ENCODE measurements at regions not wholly inside any gene's neighbourhood (a gene's known extent, or its start where the extent isn't known, plus 50 kb on each side); places are given as distances from the start of the nearest gene placed in this dataset.

DNA sequence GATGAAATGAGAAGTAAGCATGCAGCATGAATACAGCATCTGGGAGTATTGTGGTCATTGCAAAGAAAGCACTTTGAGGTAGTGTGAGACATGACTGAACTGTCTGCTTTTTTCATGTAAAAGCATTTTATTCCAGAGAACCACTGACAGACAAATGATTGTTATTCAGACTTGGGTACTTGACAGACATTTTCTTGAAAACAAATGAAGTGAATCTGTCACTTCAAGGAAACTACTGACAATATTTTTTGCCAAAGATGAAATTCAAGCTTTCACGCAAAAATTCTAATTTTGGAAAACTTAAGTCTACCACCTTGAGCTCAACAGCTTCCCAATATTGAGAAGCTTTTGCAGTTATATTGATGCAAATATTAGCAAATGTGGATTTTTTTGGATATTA, 255.7 kb downstream of the ARL6IP6 start:
- DNase-seq (ENCODE audit: low read depth) = no peak
- H3K4me3 ChIP-seq (ENCODE audit: low read depth, low read length) = no peak overlapping the region
- TF ChIP-seq, protein P1, sequence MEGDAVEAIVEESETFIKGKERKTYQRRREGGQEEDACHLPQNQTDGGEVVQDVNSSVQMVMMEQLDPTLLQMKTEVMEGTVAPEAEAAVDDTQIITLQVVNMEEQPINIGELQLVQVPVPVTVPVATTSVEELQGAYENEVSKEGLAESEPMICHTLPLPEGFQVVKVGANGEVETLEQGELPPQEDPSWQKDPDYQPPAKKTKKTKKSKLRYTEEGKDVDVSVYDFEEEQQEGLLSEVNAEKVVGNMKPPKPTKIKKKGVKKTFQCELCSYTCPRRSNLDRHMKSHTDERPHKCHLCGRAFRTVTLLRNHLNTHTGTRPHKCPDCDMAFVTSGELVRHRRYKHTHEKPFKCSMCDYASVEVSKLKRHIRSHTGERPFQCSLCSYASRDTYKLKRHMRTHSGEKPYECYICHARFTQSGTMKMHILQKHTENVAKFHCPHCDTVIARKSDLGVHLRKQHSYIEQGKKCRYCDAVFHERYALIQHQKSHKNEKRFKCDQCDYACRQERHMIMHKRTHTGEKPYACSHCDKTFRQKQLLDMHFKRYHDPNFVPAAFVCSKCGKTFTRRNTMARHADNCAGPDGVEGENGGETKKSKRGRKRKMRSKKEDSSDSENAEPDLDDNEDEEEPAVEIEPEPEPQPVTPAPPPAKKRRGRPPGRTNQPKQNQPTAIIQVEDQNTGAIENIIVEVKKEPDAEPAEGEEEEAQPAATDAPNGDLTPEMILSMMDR (conservative IDR thresholded peaks at IDR 0.05; ENCODE audit: low read depth, low read length) = no peak

DNA sequence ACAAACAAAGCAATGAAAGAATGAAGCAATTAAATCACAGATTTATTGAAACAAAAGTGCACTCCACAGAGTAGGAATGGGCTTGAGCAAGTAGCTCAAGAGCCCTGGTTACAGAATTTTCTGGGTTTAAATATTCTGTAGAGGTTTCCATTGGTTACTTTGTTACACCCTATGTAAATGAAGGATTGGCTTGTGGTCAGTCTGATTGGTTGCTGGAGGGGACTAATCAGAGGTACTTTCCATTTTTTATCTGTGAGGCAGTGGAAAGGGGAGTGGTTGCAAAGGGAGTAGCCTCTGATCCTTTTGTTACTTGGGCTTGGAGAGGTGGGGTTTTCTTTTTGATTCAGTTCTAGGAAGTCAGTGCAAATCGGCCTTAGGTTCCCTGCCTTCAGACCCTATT, 253.3 kb downstream of the ARL6IP6 start:
- DNase-seq (ENCODE audit: low read depth) = no peak
- TF ChIP-seq, protein P1 (conservative IDR thresholded peaks at IDR 0.05; ENCODE audit: low read depth, low read length) = no peak
- no peak overlapping the region for H3K4me3 ChIP-seq (ENCODE audit: low read depth, low read length)

DNA sequence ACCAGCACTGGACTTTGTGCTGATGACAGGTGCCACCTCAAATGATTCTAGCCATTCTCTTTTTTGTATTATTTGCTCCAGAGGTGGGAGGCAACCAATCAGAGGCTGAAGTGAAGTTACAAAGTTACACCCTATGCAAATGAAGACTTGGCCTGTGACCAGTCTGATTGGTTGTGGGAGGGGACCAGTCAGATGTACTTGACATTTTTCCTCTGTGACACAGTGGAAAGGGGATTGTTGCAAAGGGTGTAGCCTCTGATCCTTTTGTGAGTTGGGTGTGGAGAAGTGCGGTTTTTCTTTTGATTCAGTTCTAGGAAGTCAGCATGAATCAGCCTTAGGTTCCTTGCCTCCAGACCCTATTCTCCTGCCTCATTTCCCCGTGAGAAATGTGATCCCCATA, 244.0 kb downstream of the ARL6IP6 start:
- H3K4me3 ChIP-seq (ENCODE audit: low read depth, low read length) = no peak overlapping the region
- no peak for DNase-seq (ENCODE audit: low read depth)
- TF ChIP-seq, protein P1 (conservative IDR thresholded peaks at IDR 0.05; ENCODE audit: low read depth, low read length) = no peak

DNA sequence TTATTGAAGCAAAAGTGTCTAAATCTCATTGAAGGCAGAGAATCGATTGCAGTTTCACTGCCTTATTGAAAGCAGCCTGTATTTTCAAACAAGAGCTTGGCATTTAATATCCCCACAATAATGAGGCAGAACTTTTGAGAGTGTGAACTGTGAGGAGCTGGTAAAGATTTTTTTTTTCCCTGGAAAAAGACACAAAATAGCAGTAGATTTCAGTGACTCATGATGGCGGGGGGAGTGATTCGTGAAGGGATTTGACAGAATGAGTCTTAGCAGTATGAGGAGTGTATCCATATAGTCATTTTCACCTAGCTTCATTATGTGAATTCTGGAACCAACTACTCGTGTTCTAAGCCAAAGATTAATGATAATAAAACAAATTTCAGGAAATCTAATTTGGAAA, 242.9 kb downstream of the ARL6IP6 start:
- H3K4me3 ChIP-seq (ENCODE audit: low read depth, low read length) = no peak overlapping the region
- DNase-seq (ENCODE audit: low read depth) = no peak
- TF ChIP-seq, protein P1 (conservative IDR thresholded peaks at IDR 0.05; ENCODE audit: low read depth, low read length) = no peak

DNA sequence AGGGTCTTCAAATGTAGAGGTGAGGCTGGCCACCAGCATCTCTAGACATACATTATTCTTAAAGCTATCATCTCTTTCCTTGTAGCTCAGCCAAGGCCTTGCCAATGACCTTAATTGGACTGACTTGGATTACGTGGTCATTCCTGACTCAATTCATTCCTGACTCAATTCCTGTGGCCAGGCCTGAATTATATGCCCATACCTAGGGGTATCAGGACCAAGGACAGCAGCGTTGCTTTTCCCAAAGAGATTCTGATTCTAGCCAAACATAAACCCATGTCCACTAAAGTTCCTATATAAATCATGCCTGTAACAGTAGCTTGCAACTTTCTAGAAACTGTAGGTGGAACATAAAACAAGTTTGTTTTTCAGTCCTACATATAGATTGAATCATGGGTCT, 231.7 kb downstream of the ARL6IP6 start:
- TF ChIP-seq, protein P1 (conservative IDR thresholded peaks at IDR 0.05; ENCODE audit: low read depth, low read length) = no peak
- no peak overlapping the region for H3K4me3 ChIP-seq (ENCODE audit: low read depth, low read length)
- DNase-seq (ENCODE audit: low read depth) = peak; percentile 1

DNA sequence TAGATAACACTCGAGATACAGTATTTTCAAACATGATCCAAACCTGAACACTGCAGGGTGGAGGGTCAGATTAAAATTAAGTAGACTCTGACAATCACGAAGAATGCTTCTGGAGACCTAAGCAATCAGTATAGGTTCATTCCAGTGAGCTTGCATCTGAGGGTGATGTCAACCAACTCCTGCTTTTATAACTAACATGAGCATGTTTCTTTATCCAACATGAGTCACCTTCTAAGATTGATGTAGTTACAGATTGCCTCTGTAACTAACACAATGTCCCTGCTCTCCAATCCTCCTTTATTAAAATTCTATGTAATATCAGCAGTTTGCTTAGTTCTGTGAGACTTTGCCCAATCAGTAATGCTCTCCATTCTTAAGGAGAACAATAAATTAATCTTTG, 225.7 kb downstream of the ARL6IP6 start:
- no peak for DNase-seq (ENCODE audit: low read depth)
- TF ChIP-seq, protein P1 (conservative IDR thresholded peaks at IDR 0.05; ENCODE audit: low read depth, low read length) = no peak
- no peak overlapping the region for H3K4me3 ChIP-seq (ENCODE audit: low read depth, low read length)

DNA sequence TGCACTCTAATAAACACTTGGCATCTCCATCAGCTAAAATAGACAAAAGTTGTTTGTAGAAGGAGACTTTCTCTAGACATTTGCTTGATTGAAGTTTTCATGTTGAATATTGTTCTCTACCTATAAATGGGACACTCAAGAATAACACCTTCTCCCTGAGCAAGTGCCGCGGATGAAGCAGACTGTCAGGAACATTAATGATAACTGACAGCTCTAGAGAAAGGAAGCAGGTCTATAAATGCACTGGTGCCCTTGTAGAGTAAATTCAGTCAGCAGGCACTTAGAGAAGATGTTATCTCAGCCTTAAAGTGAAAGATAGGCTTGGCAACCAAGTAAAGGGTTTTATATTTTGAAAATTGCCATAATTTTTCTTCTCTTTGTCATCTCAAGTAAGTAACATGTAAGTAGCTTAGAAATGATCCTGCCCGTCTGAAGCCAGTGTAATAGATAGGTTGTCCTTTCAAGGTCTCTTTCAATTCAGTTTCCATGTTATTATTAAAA, 224.6 kb downstream of the ARL6IP6 start:
- no peak for DNase-seq (ENCODE audit: low read depth)
- TF ChIP-seq, protein P1 (conservative IDR thresholded peaks at IDR 0.05; ENCODE audit: low read depth, low read length) = no peak

More for the DNA sequence above, 224.6 kb downstream of the ARL6IP6 start:
- no peak overlapping the region for H3K4me3 ChIP-seq (ENCODE audit: low read depth, low read length)

Data from choroid plexus epithelial cell (primary cell).